ENCODE measurements at regions not wholly inside any gene's neighbourhood (a gene's known extent, or its start where the extent isn't known, plus 50 kb on each side); places are given as distances from the start of the nearest gene placed in this dataset.

DNA sequence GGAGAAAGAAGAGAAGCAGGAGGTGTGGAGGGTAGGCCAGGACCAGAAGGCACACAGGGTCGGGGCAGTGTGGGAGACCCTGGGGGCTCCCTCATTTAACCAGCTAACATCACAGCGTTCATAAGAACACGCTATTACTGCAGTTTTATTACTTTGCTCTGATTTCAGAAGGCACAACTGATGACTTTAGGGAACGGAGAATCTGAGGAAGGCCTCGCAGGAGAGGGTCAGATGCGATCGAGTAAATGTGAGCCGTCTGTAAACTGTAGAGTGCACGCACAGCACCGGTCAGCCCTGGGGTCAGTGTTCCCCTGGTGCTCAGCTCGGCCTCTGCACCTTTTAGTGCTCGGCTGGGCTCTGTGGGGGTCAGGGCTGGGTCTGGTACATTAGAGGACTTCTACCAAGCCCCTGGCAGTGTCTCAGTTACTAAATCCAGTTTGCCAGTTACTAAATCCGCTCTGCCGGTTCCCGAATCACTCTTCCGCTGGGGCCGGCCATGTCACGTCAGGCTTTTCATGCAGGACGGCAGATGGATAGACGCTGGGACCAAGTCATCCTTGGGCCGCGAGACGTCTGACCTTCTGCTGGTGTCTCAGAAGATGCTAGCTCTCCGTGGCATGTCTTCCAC lies 325.9 kb downstream of the SEC14L1 start:
- TF ChIP-seq TAF1 (IDR thresholded peaks at IDR 0.05; ENCODE audit: borderline replicate concordance, insufficient read depth, low read length): no peak
- TF ChIP-seq POLR2AphosphoS5 (IDR thresholded peaks at IDR 0.05; ENCODE audit: low read depth, low read length): no peak
- no peak for TF ChIP-seq FOXP2 (optimal IDR thresholded peaks at IDR 0.05; ENCODE audit: borderline replicate concordance, extremely low read depth, extremely low read length, insufficient read depth)
- no peak for TF ChIP-seq SIN3A (IDR thresholded peaks at IDR 0.05; ENCODE audit: borderline replicate concordance, insufficient read depth, low read length)
- TF ChIP-seq, protein P1, sequence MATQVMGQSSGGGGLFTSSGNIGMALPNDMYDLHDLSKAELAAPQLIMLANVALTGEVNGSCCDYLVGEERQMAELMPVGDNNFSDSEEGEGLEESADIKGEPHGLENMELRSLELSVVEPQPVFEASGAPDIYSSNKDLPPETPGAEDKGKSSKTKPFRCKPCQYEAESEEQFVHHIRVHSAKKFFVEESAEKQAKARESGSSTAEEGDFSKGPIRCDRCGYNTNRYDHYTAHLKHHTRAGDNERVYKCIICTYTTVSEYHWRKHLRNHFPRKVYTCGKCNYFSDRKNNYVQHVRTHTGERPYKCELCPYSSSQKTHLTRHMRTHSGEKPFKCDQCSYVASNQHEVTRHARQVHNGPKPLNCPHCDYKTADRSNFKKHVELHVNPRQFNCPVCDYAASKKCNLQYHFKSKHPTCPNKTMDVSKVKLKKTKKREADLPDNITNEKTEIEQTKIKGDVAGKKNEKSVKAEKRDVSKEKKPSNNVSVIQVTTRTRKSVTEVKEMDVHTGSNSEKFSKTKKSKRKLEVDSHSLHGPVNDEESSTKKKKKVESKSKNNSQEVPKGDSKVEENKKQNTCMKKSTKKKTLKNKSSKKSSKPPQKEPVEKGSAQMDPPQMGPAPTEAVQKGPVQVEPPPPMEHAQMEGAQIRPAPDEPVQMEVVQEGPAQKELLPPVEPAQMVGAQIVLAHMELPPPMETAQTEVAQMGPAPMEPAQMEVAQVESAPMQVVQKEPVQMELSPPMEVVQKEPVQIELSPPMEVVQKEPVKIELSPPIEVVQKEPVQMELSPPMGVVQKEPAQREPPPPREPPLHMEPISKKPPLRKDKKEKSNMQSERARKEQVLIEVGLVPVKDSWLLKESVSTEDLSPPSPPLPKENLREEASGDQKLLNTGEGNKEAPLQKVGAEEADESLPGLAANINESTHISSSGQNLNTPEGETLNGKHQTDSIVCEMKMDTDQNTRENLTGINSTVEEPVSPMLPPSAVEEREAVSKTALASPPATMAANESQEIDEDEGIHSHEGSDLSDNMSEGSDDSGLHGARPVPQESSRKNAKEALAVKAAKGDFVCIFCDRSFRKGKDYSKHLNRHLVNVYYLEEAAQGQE (IDR thresholded peaks at IDR 0.05; ENCODE audit: insufficient read depth in 1 of 2, low read depth in 2 of 2, low read length in 2 of 2): no peak

DNA sequence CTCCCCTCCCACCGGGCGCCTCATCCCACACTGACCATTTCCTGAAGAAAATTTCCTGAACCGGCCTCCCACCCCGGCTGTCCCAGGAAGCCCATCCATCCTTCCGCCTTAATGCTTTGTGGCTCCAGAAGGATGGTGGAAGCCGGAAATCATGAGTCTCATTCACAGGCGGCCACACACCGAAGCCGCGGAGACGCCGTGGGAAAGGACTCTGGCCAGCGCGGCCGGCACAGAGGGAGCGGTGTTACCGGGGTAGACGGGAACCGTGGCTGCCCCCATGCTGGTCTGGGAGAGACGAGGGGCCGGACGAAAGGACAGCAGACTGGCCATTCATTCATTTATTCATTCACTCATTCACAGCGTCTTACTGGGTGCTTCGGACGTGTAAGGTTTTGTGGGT lies 326.8 kb downstream of the SEC14L1 start:
- TF ChIP-seq, protein P1 (IDR thresholded peaks at IDR 0.05; ENCODE audit: insufficient read depth in 1 of 2, low read depth in 2 of 2, low read length in 2 of 2): 0 out of 4 replicates have a peak, but pooled peaks of 1 of the 2 experiments have one; percentile 55
- TF ChIP-seq FOXP2 (optimal IDR thresholded peaks at IDR 0.05; ENCODE audit: borderline replicate concordance, extremely low read depth, extremely low read length, insufficient read depth): no peak

DNA sequence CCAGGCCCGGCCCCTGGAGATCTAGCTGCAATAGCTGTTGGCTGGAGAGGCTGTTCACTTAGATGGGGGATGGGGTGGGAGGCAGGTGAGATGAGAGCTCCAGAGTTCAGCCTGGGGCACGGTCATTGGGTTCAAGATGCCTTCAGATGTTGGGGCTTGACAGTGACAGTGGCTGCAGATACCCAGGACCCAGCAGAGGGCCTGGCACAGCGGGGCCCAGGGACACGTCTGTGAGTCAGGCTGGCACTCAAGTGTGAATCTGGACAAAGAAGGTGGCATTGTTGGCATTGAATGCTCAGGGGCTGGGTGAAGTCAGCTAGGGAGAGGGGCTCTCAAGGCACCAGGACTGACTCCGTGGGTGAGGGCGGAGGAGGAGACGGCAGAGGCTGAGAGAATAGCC lies 328.1 kb downstream of the SEC14L1 start:
- TF ChIP-seq SIN3A (IDR thresholded peaks at IDR 0.05; ENCODE audit: borderline replicate concordance, insufficient read depth, low read length): no peak

DNA sequence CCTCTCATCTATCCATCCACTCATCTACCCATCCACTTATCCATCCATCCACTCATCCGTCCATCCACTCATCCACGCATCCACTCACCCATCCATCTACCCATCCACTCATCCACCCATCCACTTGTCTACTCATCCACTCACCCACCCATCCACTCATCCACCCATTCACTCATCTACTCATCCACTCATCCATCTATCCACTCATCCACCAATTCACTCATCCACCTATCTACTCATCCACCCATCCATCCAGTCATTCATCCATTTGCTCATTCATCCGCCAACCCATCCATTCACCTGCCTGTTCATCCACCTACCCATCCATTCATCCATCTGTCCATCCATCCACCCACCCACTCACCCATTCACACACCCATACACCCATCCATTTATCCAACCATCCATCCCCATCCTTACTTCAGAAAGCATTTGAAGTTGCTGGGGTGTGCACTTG lies 329.6 kb downstream of the SEC14L1 start:
- TF ChIP-seq POLR2AphosphoS5 (IDR thresholded peaks at IDR 0.05; ENCODE audit: low read depth, low read length): no peak
- no peak for TF ChIP-seq TAF1 (IDR thresholded peaks at IDR 0.05; ENCODE audit: borderline replicate concordance, insufficient read depth, low read length)
- TF ChIP-seq, protein P1 (IDR thresholded peaks at IDR 0.05; ENCODE audit: insufficient read depth in 1 of 2, low read depth in 2 of 2, low read length in 2 of 2): no peak
- no peak for TF ChIP-seq SIN3A (IDR thresholded peaks at IDR 0.05; ENCODE audit: borderline replicate concordance, insufficient read depth, low read length)

DNA sequence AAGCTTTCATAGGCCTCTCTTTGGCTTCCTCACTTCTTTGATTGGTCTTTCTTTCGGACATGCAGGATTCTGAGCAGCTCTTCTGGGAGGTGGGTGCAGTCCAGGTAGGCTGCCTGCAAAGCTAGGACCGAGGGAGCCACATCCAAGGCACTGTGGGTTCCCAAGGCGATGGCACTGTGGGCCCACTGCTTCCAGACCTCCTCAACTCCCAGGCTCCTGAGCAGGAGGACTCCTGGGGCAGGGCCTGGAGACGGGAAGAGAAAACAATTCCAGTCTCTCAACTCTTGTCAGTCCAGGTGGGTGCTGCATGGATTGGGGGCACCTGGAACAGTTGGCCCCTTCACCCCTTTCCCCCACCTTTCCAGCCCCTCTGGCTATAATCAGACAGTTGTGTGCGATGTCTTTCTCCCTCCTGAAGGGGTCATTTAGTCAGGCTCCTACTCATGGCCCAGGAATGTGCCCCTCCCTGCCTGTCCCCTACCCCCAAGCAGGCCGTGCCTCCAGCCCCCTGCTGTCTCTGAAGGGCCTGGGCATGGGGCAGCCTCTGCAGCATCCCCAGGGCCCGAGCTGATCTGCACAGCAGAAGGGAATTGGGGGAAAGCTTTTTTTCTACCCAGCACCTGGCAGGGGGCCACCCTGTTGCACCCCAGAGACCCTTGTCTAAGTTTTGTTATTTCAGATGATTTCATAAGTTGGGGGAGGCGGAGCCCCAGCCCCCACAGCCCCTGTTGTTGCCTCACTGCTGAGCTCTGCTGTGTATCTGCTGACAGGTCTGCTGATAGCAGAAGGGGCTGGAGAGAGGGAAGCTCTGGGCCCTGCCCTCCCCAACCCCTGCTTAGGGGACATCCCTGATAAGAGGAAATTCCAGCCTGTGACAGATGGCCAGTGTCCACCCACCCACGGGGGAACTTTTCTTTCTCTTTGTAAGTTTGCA lies 330.3 kb downstream of the SEC14L1 start:
- no peak for TF ChIP-seq SIN3A (IDR thresholded peaks at IDR 0.05; ENCODE audit: borderline replicate concordance, insufficient read depth, low read length)
- no peak for TF ChIP-seq FOXP2 (optimal IDR thresholded peaks at IDR 0.05; ENCODE audit: borderline replicate concordance, extremely low read depth, extremely low read length, insufficient read depth)
- TF ChIP-seq, protein P1 (IDR thresholded peaks at IDR 0.05; ENCODE audit: insufficient read depth in 1 of 2, low read depth in 2 of 2, low read length in 2 of 2): no peak
- TF ChIP-seq POLR2AphosphoS5 (IDR thresholded peaks at IDR 0.05; ENCODE audit: low read depth, low read length): no peak

Data from PFSK-1 (cell line).